EL (cell line): ENCODE measurements at regions not wholly inside any gene's neighbourhood (a gene's known extent, or its start where the extent isn't known, plus 50 kb on each side); places are given as distances from the start of the nearest gene placed in this dataset.
"Not testable (repeated sequence)": the region's sequence is repeated elsewhere in the genome, so short reads cannot be mapped to it uniquely, and the experiment has no call there.

Experiments used
- DNase-seq: peaks from one replicate; pipeline ENCODE4 v3.0.0-alpha.2; 2016

DNA sequence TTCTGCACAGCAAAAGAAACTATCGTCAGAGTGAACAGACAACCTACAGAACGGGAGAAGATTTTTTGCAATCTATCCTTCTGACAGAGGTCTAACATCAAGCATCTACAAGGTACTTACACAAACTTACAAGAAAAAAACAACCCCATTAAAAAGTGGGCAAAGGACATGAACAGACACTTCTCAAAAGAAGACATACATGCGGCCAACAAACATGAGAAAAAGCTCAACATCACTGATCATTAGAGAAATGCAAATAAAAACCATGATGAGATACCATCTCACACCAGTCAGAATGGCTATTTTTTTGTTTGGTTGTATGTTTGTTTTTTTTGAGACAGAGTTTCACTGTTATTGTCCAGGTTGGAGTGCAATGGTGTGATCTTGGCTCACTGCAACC, 131.5 kb upstream of the MED13 start:
- DNase-seq: not testable (repeated sequence)

DNA sequence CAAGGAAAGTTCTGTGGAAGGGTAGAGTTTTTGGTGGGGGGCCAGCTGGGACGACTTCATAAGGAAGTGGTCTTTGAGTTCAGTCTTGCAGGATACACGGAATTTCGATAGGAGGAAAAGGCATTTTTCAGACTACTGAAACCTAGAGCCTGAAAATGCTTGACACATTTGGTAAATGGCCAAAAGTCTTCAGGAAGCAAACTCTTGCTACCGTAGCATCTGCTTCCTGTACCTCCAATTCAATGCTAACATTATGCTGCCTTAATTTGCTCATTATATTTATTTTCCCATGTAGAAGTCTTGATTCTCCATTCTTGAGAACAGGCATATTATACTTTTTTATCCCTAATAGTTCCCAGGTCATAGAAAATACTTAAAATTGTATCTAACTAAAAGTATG, 129.3 kb upstream of the MED13 start:
- no peak for DNase-seq

DNA sequence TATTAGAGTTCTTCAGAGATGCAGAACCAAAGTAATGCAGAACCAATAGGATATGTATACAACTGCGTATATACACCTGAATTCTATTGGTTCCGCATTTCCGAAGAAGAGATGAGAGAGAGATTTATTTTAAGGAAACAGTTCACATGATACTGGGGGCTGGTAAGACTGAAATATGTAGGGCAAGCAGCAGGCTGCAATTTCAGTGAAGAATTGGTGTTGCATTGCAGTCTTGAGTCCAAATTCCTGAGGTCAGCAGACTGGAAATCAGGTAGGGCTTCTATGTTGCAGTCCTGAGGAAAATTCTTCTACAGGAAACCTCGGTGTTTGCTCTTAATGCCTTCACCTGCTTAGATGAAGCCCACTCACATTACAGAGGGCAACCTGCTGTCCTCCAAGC, 128.2 kb upstream of the MED13 start:
- DNase-seq: no peak

DNA sequence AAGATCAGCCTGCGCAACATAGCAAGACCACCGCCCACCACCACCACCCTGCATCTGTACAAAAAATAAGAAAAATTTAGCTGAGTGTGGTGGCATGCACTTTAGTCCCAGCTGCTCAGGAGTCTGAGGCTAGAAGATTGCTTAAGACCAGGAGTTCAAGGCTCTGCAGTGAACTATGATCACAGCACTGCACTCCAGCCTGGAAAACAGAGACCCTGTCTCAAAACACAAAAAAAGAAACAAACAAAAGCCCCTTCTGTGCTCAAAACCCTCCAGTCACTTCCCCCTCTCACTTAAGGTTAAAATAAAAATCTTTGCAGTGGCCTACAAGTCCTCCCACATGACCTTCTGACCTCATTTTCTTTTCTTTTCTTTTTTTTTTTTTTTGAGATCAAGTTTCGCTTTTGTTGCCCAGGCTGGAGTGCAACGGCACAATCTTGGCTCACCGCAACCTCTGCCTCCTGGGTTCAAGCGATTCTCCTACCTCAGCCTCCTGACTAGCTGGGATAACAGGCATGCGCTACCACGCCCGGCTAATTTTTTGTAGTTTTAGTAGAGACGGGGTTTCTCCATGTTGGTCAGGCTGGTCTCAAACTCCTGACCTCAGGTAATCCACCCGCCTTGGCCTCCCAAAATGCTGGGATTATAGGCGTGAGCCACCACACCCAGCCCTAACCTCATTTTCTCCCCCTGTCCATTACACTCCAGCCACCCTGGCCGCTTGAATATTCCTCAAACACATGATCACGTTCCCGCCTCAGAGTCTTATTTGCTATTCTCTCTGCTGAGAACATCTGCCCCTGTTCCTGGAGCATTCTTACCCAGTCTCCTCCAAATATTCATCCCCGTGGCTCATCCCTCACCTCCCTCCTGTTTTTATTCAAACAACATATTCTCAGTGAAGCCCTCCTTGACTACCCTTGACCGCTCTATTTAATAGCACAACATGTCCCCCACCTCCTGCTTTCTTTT, 126.6 kb upstream of the MED13 start:
- no peak for DNase-seq

DNA sequence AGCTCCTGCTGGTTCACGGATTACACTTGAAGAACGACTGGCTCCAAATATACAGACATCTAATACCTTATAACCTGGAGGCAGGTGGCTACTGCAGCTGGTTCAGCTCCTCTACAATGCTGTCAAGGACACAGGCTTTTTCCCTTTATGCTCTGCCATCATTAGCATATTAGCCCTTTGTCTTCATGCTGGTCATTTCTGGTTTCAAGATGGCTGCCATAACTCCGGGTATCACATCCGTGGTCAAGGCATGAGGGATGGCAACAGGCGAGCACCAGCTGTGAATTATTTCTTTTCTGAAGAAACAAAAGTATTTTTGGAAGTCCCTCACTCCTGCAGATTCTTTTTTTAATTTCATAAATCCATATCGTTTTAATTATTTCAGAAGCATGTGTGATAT, 124.3 kb upstream of the MED13 start:
- no peak for DNase-seq

DNA sequence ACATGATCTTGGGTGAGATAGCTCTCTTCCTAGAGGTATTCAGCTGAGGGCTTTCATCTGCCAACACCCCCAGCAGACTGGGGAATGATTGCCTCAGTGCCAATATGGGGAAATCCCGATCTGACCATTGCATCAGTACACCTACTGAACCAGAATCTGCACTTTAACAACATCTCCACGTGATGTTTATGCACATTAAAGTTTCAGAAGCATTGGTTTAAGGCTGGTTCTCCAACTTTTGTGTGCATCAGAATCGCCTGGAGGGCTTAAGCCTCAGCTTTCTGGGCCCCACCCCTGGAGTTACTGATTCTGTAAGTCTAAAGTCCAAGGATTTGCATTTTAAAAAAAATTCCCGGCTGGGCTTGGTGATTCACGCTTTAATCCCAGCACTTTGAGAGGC, 123.6 kb upstream of the MED13 start:
- no peak for DNase-seq

DNA sequence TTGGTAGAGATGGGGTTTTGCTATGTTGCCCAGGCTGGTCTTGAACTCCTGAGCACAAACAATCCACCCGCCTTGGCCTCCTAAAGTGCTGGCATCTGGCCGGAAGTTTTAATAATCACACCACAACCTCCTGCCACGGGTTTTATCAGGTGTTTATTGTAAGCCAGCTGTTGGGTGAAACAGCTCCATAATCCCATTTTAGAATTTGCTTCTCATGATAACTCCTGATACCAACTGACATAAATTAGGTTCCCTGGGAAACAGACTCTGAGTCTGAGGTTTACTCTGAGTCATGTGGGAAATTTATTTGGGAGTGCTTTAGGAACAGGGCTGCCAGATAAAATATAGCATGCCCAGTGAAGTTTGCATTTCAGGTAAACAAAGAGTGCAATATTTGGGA, 122.6 kb upstream of the MED13 start:
- DNase-seq: peak; percentile 17

DNA sequence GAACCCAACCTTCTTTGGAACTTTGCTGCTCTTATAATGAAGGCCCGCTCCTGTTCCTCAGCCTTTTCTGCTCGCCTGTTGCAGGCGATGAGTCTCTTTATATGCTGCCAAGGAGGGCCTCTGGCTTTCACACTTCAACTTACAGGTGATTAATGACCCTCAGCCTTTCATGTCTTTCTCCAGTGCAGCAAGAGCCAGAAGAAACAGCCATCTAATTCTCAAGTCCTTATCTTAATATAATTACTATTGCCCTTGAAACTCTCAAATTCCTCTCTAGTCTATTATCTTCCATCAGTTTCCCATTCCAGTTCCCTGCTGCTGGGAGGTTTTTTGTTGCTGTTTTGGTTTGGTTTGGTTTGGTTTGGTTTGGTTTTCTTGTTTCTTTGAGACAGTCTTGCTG, 121.8 kb upstream of the MED13 start:
- no peak for DNase-seq

DNA sequence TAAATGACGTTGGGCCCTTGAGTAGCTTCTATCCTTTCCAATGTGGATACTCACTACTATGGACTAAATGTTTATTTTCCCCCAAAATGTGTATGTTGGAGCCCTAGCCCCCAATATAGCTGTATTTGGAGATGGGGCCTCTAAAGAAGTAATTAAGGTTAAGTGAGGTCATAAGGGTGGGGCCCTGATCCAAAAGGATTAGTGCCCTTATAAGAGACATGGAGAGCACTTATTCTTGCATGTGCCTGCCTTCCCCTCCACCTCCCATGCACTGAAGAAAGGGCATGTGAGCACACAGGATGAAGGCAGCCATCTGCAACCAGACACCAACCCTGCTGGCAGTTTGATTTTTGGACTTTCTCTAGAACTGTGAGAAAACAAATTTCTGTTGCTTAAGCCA, 115.7 kb upstream of the MED13 start:
- no peak for DNase-seq

DNA sequence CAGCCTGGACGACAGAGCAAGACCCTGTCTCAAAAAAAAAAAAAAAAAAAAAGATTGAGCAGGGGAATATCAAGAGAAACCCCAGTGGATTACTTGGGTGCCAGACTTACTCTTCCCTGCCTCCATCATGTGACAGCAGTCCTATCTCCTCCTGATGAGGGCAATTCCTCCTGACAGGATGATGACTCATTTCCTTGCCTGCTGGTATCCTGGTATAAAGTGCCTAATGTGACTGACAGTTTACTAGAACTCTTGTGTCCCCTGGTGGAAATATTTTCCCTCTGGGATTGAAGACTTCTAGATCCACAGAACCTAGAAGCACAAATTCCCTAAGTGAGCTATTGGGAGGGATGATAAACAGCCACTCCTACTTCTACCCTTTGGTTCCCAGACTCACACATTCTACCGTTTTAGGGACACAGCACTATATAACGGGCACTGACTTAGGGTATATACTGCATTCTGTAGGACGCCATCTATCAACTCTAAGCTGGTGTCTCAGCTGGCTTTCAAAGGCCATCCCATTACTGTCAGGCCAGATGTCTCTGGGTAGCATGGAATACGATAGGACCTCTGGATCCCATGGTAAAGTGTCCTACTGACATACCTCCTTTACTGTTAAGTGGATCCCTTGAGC, 114.6 kb upstream of the MED13 start:
- peak; percentile 86 for DNase-seq

DNA sequence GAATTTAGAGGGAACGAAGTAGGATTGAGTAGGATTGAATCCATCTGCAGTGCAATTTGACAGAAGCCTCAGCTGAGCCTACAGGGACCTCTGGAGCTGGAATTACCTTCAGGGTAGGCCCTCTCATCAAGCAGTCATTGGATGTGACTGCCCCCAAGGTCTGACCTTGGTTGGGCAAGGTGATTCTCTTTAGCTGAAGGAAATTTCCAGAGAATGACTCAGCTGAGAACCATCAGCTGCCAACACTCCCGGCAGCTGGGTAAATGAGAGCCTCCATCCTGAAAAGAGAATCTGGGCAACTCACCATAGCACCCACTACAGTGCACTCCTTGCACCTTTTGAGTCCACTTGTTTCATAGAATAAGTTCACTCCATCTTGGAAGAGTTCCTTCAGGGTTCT, 113.5 kb upstream of the MED13 start:
- peak; percentile 74 for DNase-seq

DNA sequence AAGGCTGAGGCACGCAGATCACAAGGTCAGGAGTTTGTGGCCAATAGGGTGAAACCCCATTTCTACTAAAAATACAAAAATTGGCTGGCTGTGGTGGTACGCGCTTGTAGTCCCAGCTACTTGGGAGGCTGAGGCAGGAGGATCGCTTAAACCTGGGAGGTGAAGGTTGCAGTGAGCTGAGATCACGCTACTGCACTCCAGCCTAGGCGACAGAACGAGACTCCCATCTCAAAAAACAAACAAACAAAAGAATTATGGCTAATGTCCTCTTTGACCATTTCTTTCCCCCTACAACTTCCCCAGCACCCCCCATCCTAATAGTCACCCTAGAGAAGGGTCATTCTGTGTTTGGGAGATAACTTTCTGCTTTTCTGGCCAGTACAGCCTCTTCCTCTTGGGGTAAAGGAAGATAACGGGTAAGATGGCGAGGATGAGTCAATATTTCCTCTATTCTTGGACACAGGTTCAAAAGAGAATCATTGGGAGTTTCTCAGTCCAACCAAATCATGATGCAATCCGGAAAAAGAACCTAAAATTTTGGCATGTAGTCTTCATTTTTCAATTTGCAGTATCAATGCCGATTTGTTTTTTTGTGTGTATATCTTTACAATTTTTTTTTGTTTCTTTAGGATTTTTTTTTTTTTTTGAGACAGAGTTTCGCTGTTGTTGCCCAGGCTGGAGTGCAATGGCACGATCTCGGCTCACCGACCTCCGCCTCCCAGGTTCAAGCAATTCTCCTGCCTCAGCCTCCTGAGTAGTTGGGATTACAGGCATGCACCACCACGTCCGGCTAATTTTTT, 107.6 kb upstream of the MED13 start:
- DNase-seq: no peak

DNA sequence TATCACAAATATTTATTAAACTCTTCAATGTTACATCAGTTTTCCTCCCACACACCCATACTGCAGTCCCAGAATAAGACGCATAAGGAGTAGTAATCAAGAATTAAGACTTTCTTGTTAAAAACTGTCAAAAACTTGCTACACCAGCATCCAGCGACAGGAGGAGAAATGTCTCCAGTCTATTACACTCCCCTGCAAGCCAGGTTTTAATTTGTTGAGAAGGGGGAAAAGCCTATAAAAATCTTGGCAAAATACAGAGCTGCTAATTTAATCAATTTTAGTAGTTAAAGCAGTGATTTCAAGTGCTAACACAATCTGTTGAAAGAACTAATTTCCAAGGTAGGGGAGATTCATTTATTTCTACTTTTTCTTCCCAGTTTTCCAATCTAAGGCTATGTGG, 102.0 kb upstream of the MED13 start:
- no peak for DNase-seq

DNA sequence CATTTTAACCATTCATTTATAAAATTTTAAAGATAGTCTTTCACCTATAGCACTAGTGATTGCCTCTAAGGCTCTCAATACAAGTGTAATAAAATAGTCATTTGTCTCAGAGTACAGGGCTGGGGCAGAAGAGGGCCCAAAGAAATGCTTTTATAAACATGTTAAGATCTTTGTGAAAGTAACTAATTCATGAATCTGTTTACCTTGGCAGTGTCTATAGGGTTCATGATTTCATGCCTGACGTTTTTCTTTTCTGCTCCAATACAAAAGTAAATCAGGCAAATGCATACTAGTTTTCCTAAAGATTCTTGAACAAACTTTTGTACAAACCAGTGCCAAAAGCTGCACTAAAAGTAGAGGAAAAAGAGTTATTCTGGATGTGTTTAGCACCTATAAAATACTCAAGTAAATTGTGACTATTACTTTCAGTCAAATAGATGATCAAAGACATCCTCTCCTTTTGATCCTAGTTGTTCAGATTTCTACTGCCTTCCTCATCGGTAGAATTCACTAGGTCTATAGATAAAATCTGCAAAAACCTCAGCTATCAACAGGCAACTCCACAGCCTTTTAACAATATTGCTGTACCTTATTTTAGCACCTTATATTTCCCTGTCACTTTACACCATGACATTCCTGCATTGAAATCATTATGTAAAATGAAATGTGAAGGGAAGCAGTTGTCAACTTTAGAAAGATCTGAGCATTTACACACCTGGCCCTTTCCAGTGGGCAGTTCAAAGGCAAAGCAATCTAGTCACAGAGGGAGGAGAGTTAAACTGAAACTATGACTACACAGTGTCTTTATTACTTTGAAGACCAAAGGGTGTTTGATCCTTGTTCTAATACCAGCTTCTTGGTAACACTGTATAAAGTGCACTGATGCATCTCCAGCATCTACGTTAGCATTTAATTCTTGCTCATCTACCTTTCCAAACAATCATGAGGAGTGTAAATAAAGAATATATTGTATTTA, 100.0 kb upstream of the MED13 start:
- DNase-seq: no peak

DNA sequence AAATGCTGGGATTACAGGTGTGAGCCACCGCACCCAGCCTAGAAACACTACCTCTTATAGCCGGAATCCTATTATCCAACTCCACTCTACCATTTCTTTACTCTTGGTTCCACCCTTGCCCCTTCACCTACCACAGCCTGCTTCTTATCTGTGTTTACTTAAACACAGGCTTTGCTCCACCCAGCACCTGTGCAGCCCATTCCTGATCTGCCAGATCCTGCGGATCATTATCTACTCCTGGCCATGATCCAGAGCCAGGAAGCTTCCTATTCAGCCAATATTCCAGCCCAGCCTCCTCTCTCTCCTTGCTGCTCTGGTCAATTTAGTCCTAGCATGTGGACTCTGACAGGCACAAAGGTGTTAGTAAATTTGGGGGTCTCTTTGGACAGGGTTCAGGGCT, 98.8 kb upstream of the MED13 start:
- DNase-seq: no peak

DNA sequence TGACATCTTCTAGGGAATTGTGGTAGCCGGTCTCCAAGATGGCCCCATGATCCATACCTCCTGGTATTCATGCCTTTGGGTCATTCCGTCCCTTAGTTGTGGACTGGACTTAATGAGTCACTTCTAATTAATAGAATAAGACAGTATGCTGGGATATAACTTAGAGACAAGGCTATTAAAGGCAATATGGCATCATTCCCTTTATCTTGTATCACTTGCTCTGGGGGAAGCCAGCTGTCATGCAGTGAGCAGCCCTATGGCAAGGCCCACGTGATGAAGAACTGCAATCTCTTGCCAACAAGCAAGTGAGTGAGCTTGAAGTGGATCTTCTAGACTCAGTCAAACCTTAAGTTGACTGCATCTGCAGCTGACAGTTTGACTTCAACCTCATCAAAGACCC, 97.8 kb upstream of the MED13 start:
- DNase-seq: no peak

DNA sequence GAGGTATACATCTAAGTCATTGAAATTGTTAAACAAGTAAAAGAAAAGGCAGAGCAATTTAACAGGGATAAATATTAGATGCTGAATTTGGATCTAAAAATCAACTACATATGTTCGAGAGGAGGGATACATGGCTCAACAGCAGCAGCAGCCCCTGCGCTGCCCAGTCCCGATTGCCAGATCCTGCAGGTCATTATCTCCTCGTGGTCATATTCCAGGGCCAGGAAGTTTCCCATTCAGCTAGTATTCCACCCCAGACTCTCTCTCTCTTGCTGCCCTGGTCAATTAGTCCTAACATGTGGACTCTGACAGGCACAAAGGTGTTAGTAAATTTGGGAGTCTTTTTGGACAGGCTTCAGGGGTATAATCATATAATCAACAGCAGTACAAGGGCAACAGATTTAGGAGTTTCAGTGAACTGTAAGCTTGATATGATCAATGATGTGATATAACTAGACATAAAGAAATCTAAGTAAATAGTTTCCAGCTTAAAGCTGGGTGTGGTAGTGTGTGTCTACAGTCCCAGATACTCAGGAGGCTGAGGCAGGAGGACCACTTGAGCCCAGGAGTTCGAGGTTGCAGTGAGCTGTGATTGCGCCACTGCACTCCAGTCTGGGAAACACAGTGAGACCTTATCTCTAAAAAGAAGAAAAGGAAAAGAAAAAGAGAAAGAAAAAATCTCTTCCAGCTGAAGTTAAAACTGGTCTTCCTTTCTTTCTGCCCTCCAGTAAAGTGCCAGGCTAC, 96.5 kb upstream of the MED13 start:
- no peak for DNase-seq

DNA sequence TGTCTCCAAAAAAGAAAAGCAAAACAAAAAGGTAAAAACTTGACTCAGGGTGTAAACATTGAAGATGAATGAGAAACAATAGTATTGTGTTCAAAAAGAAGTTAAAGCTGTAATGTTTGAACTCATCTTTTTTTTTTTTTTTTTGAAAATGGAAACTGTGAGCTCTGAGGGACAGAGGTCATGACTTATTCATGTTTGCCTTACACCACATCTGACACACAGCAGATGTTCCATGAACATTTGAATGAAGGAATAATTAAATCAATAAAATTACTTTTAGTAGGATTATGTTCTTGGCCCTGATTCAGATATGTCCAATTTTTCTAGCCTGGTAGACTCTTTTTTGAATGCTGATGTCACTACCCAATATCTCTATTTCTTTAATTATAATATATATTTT, 95.7 kb upstream of the MED13 start:
- DNase-seq: no peak

DNA sequence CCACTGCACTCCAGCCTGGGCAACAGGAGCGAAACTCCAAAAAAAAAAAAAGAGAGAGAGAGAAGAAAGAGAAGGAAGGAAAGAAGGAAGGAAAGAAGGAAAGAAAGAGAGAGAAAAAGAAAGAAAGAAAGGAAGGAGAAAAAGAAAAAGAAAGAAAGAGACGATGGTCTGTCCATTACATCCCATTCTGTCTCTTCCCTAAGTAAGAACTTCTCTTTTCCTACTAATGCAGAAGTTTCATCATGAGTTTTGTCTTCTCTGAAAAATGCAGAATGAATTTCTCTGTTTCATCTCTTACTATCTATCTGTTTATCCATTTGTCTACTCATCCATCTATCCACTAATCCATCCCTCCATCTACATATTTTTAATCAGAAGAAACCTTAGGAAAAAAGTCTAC, 94.9 kb upstream of the MED13 start:
- DNase-seq: no peak

DNA sequence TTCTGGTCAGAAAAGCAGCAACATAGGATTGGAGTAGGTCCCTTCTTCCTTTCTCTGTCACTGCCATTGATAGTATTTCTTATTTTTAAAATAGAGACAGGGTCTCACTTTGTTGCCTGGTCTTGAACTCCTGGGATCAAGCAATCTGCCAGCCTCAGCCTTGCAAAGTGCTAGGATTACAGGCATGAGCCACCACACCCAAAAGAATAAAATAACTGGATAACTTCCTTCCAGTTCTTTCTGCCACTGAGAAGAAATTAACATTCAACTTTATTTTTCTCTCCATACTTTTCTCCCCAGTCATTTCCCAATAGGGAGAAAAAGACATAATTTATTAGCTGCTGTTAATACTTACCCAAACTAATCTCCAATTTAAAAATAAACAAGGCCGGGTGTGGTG, 91.9 kb upstream of the MED13 start:
- DNase-seq: no peak

DNA sequence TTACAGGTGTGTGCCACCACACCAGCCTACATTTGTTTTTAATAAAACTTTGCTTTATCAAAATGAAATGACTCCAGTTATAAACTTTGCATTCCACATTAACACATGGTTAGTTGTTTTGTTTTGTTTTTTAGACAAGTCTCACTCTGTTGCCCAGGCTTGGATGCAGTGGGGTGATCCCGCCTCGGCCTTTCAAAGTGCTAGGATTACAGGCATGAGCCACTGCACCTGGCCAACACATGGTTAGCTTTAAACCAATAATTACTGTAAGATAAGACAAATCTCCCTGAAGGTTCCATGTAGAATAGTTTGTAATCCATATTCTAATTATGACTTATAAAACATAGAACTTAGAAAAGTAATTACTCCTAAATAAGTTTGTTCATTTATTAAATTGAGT, 89.8 kb upstream of the MED13 start:
- no peak for DNase-seq

DNA sequence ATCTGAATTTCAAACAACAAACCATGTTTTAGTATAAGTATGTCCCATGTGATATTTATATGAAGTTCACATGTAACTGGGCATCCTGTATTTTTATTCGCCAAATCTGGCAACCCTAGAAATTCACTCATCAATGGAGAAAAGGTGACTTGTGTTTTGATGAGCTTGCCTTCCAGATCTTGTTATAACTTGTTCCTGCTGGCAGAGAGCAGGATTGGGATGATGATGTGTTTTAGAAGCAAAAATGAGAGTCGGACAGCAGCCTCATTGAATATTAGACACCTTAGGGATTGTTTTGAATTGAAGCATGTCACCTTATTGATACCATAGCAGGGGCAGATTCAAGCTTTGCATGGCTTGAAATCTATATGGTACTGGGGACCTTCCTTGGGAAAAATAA, 85.4 kb upstream of the MED13 start:
- DNase-seq: no peak
